Body of pancreas (tissue), 4 donors: ENCODE measurements at regions not wholly inside any gene's neighbourhood (a gene's known extent, or its start where the extent isn't known, plus 50 kb on each side); places are given as distances from the start of the nearest gene placed in this dataset.

Source experiments
- CTCF ChIP-seq, 7 experiments: fragments of 450-650 bp in 4 of 7; fragments of 200-600 bp in 3 of 7; sonication (generic) in 3 of 7; IDR thresholded peaks; one replicate each; pipeline ENCODE4 v1.5.1; 2016 to 2019; ENCODE audit warnings: antibody characterized with exemption in 7 of 7
- POLR2A ChIP-seq, 3 donors: fragments of 450-650 bp; IDR thresholded peaks; one replicate each; pipeline ENCODE4 v1.6.1; 2016; ENCODE audit warnings: antibody characterized with exemption in 3 of 3, mild to moderate bottlenecking in 2 of 3

GRCh38 chr5:53321721-53322120 lies 158.7 kb upstream of the FST start:
- TF ChIP-seq CTCF (IDR thresholded peaks at IDR 0.05) (no peak), POLR2A (IDR thresholded peaks at IDR 0.05) (no peak)
